ENCODE measurements at regions not wholly inside any gene's neighbourhood (a gene's known extent, or its start where the extent isn't known, plus 50 kb on each side); places are given as distances from the start of the nearest gene placed in this dataset.

DNA sequence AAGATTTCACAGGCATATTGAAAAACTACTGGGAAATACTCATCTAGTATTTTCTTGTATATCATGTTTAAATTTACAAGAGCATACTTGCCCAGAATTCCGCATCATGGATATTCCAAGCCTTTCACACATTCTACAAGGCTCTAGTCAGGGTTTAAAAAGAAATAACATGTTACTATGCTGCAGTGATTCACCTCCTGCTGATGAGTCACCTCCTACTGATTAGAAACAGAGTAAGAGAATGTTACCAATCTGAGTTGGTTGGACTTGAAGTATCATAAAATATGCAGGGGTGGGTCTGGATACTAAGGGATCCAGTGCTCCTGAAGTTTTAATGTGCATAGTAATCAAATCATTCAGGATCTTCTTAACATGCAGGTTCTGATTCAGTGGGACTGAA, 192.0 kb upstream of the ANK2 start (continued):
- TF ChIP-seq, protein P1, sequence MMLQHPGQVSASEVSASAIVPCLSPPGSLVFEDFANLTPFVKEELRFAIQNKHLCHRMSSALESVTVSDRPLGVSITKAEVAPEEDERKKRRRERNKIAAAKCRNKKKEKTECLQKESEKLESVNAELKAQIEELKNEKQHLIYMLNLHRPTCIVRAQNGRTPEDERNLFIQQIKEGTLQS (IDR thresholded peaks at IDR 0.05), result peak; percentile 31
- TF ChIP-seq, protein P1 (CRISPR knock-in tag; conservative IDR thresholded peaks at IDR 0.05), result no peak
- TF ChIP-seq FOSL1 (tag; conservative IDR thresholded peaks at IDR 0.05) (0 out of 2 replicates have a peak, but pooled peaks have one; percentile 28), NFIC (IDR thresholded peaks at IDR 0.05) (no peak)

DNA sequence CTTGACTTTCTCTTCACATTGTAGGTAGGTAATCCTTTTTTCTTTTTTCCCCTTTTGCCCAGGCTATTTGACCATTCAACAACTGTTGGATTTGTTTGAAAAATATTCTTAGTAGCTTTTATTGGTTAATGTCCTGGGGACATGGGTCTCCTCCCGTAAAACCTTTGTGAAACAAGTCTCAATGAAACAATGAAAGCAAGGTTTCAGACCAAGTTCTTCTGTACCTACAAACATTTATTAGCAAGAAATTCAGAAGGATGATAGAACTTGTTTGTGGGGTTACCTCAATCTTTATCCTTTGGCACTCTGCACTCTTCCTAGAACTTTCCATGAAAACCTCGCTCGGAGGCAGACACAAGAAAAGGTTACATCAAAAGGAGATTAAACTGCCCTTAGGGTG, 190.7 kb upstream of the ANK2 start:
- ChIA-PET POLR2A (no interaction called here), CTCF (ENCODE audit: low intra/inter-chr PET ratio) (no interaction called here)
- Histone ChIP-seq H3K27ac (ENCODE audit: extremely low read depth, low read depth, low read length) (no peak overlapping the region), H3K4me1 (replicated peaks in 1 of 2; ENCODE audit: control insufficient read depth in 2 of 2, insufficient read depth in 2 of 2, low read length in 2 of 2) (no peaks in the 10 kb centered on the region), H3K27me3 (ENCODE audit: control insufficient read depth in 2 of 2, insufficient read depth in 2 of 2, low read length in 2 of 2) (no peaks in the 10 kb centered on the region; a peak in 1 of 5 replicates), H3K79me2 (ENCODE audit: control insufficient read depth, insufficient read depth, low read length) (no peaks in the 10 kb centered on the region), H3K9me1 (ENCODE audit: control insufficient read depth, insufficient read depth, low read length) (no peaks in the 10 kb centered on the region), H2AFZ (ENCODE audit: low read depth, low read length) (no peak overlapping the region), H3K4me3 (no peak overlapping the region), H3K4me2 (ENCODE audit: insufficient read depth, low read length) (no peak overlapping the region), H4K20me1 (replicated peaks; ENCODE audit: control insufficient read depth, insufficient read depth, low read length) (no peaks in the 10 kb centered on the region), H3K36me3 (ENCODE audit: control insufficient read depth, insufficient read depth, low read length) (no peaks in the 10 kb centered on the region), H3K9me3 (replicated peaks; ENCODE audit: control insufficient read depth, insufficient read depth, low read depth, low read length) (no peaks in the 10 kb centered on the region), H3K9ac (ENCODE audit: insufficient read depth in 1 of 2, low read depth in 2 of 2, low read length in 2 of 2) (no peak overlapping the region)
- intact Hi-C loops (cut with micrococcal nuclease), result no loop called here
- in situ Hi-C loops (cut with MboI), result no loop called here
- DNase-seq (ENCODE audit: extremely low read depth in 1 of 4, low spot score in 3 of 4) (no peak), ATAC-seq (no peak), FAIRE-seq (no peak)
- WGBS (ENCODE audit: insufficient coverage, low coverage, missing lambda C conversion rate), result 0% methylated on average over 3 of the region's 3 CpGs
- BruUV-seq (replicated peaks), result no TSS peak
- TF ChIP-seq RBM17 (IDR thresholded peaks at IDR 0.05; ENCODE audit: borderline replicate concordance, low read depth, low read length) (no peak), ZNF146 (CRISPR knock-in tag; IDR thresholded peaks at IDR 0.05; ENCODE audit: unreplicated experiment) (no peak), PPARD (CRISPR knock-in tag; IDR thresholded peaks at IDR 0.05) (no peak), ELF4 (CRISPR knock-in tag; IDR thresholded peaks at IDR 0.05) (no peak), SMC3 (conservative IDR thresholded peaks at IDR 0.05; ENCODE audit: insufficient read depth, low read depth, low read length) (no peak), WHSC1 (IDR thresholded peaks at IDR 0.05; ENCODE audit: low read length) (no peak), ZNF311 (CRISPR knock-in tag; IDR thresholded peaks at IDR 0.05) (no peak), HNRNPLL (IDR thresholded peaks at IDR 0.05; ENCODE audit: low read depth, low read length, poor library complexity, severe bottlenecking) (no peak), JUNB (CRISPR knock-in tag; conservative IDR thresholded peaks at IDR 0.05) (no peak)
- TF ChIP-seq, protein P2, sequence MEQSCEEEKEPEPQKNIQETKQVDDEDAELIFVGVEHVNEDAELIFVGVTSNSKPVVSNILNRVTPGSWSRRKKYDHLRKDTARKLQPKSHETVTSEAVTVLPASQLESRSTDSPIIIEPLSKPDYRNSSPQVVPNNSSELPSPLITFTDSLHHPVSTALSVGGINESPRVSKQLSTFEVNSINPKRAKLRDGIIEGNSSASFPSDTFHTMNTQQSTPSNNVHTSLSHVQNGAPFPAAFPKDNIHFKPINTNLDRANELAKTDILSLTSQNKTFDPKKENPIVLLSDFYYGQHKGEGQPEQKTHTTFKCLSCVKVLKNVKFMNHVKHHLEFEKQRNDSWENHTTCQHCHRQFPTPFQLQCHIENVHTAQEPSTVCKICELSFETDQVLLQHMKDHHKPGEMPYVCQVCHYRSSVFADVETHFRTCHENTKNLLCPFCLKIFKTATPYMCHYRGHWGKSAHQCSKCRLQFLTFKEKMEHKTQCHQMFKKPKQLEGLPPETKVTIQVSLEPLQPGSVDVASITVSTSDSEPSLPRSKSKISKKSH (CRISPR knock-in tag; IDR thresholded peaks at IDR 0.05), result no peak
- TF ChIP-seq, protein P3, sequence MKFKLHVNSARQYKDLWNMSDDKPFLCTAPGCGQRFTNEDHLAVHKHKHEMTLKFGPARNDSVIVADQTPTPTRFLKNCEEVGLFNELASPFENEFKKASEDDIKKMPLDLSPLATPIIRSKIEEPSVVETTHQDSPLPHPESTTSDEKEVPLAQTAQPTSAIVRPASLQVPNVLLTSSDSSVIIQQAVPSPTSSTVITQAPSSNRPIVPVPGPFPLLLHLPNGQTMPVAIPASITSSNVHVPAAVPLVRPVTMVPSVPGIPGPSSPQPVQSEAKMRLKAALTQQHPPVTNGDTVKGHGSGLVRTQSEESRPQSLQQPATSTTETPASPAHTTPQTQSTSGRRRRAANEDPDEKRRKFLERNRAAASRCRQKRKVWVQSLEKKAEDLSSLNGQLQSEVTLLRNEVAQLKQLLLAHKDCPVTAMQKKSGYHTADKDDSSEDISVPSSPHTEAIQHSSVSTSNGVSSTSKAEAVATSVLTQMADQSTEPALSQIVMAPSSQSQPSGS (CRISPR knock-in tag; IDR thresholded peaks at IDR 0.05), result no peak
- TF ChIP-seq, protein P4, sequence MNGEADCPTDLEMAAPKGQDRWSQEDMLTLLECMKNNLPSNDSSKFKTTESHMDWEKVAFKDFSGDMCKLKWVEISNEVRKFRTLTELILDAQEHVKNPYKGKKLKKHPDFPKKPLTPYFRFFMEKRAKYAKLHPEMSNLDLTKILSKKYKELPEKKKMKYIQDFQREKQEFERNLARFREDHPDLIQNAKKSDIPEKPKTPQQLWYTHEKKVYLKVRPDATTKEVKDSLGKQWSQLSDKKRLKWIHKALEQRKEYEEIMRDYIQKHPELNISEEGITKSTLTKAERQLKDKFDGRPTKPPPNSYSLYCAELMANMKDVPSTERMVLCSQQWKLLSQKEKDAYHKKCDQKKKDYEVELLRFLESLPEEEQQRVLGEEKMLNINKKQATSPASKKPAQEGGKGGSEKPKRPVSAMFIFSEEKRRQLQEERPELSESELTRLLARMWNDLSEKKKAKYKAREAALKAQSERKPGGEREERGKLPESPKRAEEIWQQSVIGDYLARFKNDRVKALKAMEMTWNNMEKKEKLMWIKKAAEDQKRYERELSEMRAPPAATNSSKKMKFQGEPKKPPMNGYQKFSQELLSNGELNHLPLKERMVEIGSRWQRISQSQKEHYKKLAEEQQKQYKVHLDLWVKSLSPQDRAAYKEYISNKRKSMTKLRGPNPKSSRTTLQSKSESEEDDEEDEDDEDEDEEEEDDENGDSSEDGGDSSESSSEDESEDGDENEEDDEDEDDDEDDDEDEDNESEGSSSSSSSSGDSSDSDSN (IDR thresholded peaks at IDR 0.05; ENCODE audit: borderline replicate concordance in 1 of 2, low read depth in 2 of 2, low read length in 2 of 2), result no peak
